Upper lobe of right lung (tissue), 1 donor: ENCODE measurements at regions not wholly inside any gene's neighbourhood (a gene's known extent, or its start where the extent isn't known, plus 50 kb on each side); places are given as distances from the start of the nearest gene placed in this dataset.

Experiments used
- ATAC-seq: fragments of 200-7000 bp; cut with Tn5 transposase; one replicate; pipeline ENCODE4 v1.9.1; 2020; ENCODE audit warnings: mild to moderate bottlenecking, moderate library complexity
- DNase-seq: peaks from one replicate; pipeline ENCODE4 v3.0.0-alpha.2; 2020
- H3K27ac ChIP-seq: fragments of 200-600 bp; one replicate; pipeline ENCODE4 v1.8.0; 2022
- H3K27me3 ChIP-seq: fragments of 200-600 bp; one replicate; pipeline ENCODE4 v1.8.0; 2022; ENCODE audit warnings: mild to moderate bottlenecking
- H3K36me3 ChIP-seq: fragments of 200-600 bp; one replicate; pipeline ENCODE4 v1.8.0; 2022
- H3K4me1 ChIP-seq: fragments of 200-600 bp; one replicate; pipeline ENCODE4 v1.8.0; 2022
- H3K4me3 ChIP-seq: fragments of 200-600 bp; one replicate; pipeline ENCODE4 v1.8.0; 2022; ENCODE audit warnings: mild to moderate bottlenecking
- H3K9me3 ChIP-seq: fragments of 200-600 bp; one replicate; pipeline ENCODE4 v1.8.0; 2022
- CTCF ChIP-seq: fragments of 200-600 bp; IDR thresholded peaks from one replicate; pipeline ENCODE4 v1.8.0; 2022; ENCODE audit warnings: antibody characterized with exemption
- intact Hi-C: fragments of 100-400 bp; cut with DNase I; formaldehyde crosslinking; loops from one replicate; pipeline ENCODE4 v1.11.0; 2022
- donor health status: DM: no; HTN: yes; CAD: no; lungs with severe emphysema.

GRCh38 chr2:83015035-83015715, 1443.9 kb downstream of the SUCLG1 start:
- no peak for ATAC-seq
- no peaks in the 10 kb centered on the region for H3K36me3 ChIP-seq
- no peaks in the 10 kb centered on the region for H3K27me3 ChIP-seq
- intact Hi-C loops: no loop called here
- DNase-seq: no peak
- no peak for TF ChIP-seq CTCF
- H3K27ac ChIP-seq: no peak overlapping the region
- H3K4me1 ChIP-seq: no peaks in the 10 kb centered on the region
- H3K9me3 ChIP-seq: no peaks in the 10 kb centered on the region
- H3K4me3 ChIP-seq: no peak overlapping the region

GRCh38 chr2:83014462-83014861, 1444.6 kb downstream of the SUCLG1 start:
- no peaks in the 10 kb centered on the region for H3K4me1 ChIP-seq
- no peak overlapping the region for H3K4me3 ChIP-seq
- DNase-seq (no peak), ATAC-seq (no peak)
- TF ChIP-seq CTCF: no peak
- no peaks in the 10 kb centered on the region for H3K36me3 ChIP-seq
- H3K9me3 ChIP-seq: no peaks in the 10 kb centered on the region
- no peaks in the 10 kb centered on the region for H3K27me3 ChIP-seq
- intact Hi-C loops: no loop called here
- H3K27ac ChIP-seq: no peak overlapping the region

GRCh38 chr2:83006961-83007360, 1452.1 kb downstream of the SUCLG1 start:
- Histone ChIP-seq H3K9me3 (no peaks in the 10 kb centered on the region), H3K36me3 (no peaks in the 10 kb centered on the region), H3K27me3 (no peaks in the 10 kb centered on the region), H3K4me3 (no peak overlapping the region), H3K27ac (no peak overlapping the region), H3K4me1 (no peaks in the 10 kb centered on the region)
- ATAC-seq (no peak), DNase-seq (no peak)
- intact Hi-C loops: no loop called here
- no peak for TF ChIP-seq CTCF

- no peak overlapping the region for H3K4me3 ChIP-seq
- H3K27ac ChIP-seq: no peak overlapping the region
- no peaks in the 10 kb centered on the region for H3K9me3 ChIP-seq
- H3K4me1 ChIP-seq: no peaks in the 10 kb centered on the region
- DNase-seq: no peak
- no peaks in the 10 kb centered on the region for H3K27me3 ChIP-seq
- ATAC-seq: no peak
- TF ChIP-seq CTCF: no peak
- intact Hi-C loops: no loop called here
- H3K36me3 ChIP-seq: no peaks in the 10 kb centered on the region
These were observed 1455.5 kb downstream of the SUCLG1 start for GRCh38 chr2:83003555-83003954.

GRCh38 chr2:83002706-83003105, 1456.4 kb downstream of the SUCLG1 start:
- H3K4me1 ChIP-seq: no peaks in the 10 kb centered on the region
- no peak overlapping the region for H3K27ac ChIP-seq
- no peak for TF ChIP-seq CTCF
- intact Hi-C loops: no loop called here
- no peaks in the 10 kb centered on the region for H3K9me3 ChIP-seq
- H3K4me3 ChIP-seq: no peak overlapping the region
- ATAC-seq (no peak), DNase-seq (no peak)
- no peaks in the 10 kb centered on the region for H3K36me3 ChIP-seq
- H3K27me3 ChIP-seq: no peaks in the 10 kb centered on the region

- no peak for DNase-seq
- H3K27me3 ChIP-seq: no peaks in the 10 kb centered on the region
- ATAC-seq: no peak
- H3K9me3 ChIP-seq: no peaks in the 10 kb centered on the region
- H3K27ac ChIP-seq: no peak overlapping the region
- H3K4me1 ChIP-seq: no peaks in the 10 kb centered on the region
- no peaks in the 10 kb centered on the region for H3K36me3 ChIP-seq
- intact Hi-C loops: no loop called here
- TF ChIP-seq CTCF: no peak
- H3K4me3 ChIP-seq: no peak overlapping the region
These were observed 1460.3 kb downstream of the SUCLG1 start for GRCh38 chr2:82998781-82999180.
